ENCODE measurements at regions not wholly inside any gene's neighbourhood (a gene's known extent, or its start where the extent isn't known, plus 50 kb on each side); places are given as distances from the start of the nearest gene placed in this dataset.

DNA sequence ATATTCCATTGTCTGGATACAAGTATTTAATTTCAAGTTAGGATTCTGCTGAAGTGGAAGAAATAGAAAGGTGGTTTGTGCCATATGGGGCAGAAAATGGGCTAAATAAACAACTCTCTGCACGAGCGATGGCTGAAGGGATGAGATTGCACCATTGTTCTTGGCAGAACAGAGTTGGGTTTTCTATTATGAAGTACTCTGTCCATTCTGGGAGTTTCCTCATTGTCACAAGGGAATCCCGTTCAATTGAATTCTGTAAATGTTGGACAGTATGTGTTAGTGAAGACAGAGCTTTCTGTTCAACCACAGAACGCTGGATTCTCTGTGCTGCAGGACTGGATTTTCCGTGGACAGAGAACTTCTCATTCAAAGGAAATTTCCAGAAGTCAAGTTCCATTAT lies 345.5 kb upstream of the PRICKLE1 start:
- TF ChIP-seq POLR2A (IDR thresholded peaks at IDR 0.05), result no peak
- TF ChIP-seq, protein P1, sequence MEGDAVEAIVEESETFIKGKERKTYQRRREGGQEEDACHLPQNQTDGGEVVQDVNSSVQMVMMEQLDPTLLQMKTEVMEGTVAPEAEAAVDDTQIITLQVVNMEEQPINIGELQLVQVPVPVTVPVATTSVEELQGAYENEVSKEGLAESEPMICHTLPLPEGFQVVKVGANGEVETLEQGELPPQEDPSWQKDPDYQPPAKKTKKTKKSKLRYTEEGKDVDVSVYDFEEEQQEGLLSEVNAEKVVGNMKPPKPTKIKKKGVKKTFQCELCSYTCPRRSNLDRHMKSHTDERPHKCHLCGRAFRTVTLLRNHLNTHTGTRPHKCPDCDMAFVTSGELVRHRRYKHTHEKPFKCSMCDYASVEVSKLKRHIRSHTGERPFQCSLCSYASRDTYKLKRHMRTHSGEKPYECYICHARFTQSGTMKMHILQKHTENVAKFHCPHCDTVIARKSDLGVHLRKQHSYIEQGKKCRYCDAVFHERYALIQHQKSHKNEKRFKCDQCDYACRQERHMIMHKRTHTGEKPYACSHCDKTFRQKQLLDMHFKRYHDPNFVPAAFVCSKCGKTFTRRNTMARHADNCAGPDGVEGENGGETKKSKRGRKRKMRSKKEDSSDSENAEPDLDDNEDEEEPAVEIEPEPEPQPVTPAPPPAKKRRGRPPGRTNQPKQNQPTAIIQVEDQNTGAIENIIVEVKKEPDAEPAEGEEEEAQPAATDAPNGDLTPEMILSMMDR (IDR thresholded peaks at IDR 0.05), result no peak
- no peak for TF ChIP-seq EP300 (IDR thresholded peaks at IDR 0.05)
